HepG2 (cell line): ENCODE measurements at regions not wholly inside any gene's neighbourhood (a gene's known extent, or its start where the extent isn't known, plus 50 kb on each side); places are given as distances from the start of the nearest gene placed in this dataset.

ENCODE experiments used
- ATAC-seq: fragments of 200-7000 bp; cut with Tn5 transposase; 3 replicates; pipeline ENCODE4 v1.9.1; 2020; ENCODE audit warnings: mild to moderate bottlenecking, moderate library complexity
- BruUV-seq: library from RNA; stranded (reverse); fragments of 400-500 nt; replicated peaks from 2 replicates; lab custom pipeline; 2021; lab: Mats Ljungman, UMichigan
- CTCF ChIA-PET: fragments of 300-600 bp; formaldehyde crosslinking; extraction: SDS; loops from one replicate; lab custom pipeline; 2021; ENCODE audit warnings: low total read pairs, inconsistent platforms, low intra/inter-chr PET ratio; lab: Yijun Ruan, JAX
- POLR2A ChIA-PET: fragments of 350-600 bp; sonication (Branson Sonifier 250); formaldehyde crosslinking; loops from one replicate; lab custom pipeline; 2020; ENCODE audit warnings: antibody characterized with exemption, inconsistent platforms; lab: Yijun Ruan, JAX
- DNase-seq: peaks from one replicate; pipeline ENCODE4 v3.0.0-alpha.2; 2015; ENCODE audit warnings: low spot score
- FAIRE-seq: peaks from 3 replicates; lab custom pipeline; 2011; peaks lifted over from hg19 to GRCh38; lab: Jason Lieb, UNC
- H2AFZ ChIP-seq: one replicate; pipeline ENCODE4 v1.6.1; 2011; ENCODE audit warnings: low read length, inconsistent platforms
- H3K27ac ChIP-seq: fragments of 300-600 bp; 3 replicates; pipeline ENCODE4 v1.8.0; 2011; ENCODE audit warnings: mixed run types, mild to moderate bottlenecking, mixed read lengths, low read length, inconsistent platforms; ENCODE audit not compliant: insufficient read depth; ENCODE audit errors: extremely low read length
- H3K27me3 ChIP-seq, 2 experiments: fragments of 200-600 bp in 1 of 2; 2 replicates in 1 of 2; 3 replicates in 1 of 2; pipeline versions ENCODE4 v1.6.0 to v1.8.0; 2011; ENCODE audit warnings: low read length in 2 of 2, mild to moderate bottlenecking in 2 of 2, moderate library complexity in 2 of 2, inconsistent platforms in 1 of 2; ENCODE audit not compliant: insufficient read depth in 2 of 2, control insufficient read depth in 1 of 2
- H3K36me3 ChIP-seq, 2 experiments: fragments of 200-600 bp in 1 of 2; replicated peaks in 1 of 2; 2 replicates in 1 of 2; 3 replicates in 1 of 2; pipeline versions ENCODE4 v1.5.1 to v1.8.0; 2011; ENCODE audit warnings: low read length in 2 of 2, inconsistent platforms in 1 of 2; ENCODE audit not compliant: insufficient read depth in 2 of 2, control insufficient read depth in 1 of 2
- H3K4me1 ChIP-seq: 2 replicates; pipeline ENCODE4 v1.5.1; 2012; ENCODE audit warnings: low read length, inconsistent platforms; ENCODE audit not compliant: insufficient read depth
- H3K4me2 ChIP-seq: 2 replicates; pipeline ENCODE4 v1.6.0; 2011; ENCODE audit warnings: low read depth, low read length, inconsistent platforms
- H3K4me3 ChIP-seq, 3 experiments: fragments of 200-600 bp in 1 of 3; sonication (generic), shearing (Covaris generic) in 1 of 3; replicated peaks in 1 of 3; 2 replicates each; pipeline ENCODE4 v1.5.1; 2011 to 2016; ENCODE audit warnings: low read length in 3 of 3, inconsistent platforms in 2 of 3, low read depth in 2 of 3, mild to moderate bottlenecking in 2 of 3, control low read depth in 1 of 3, mixed read lengths in 1 of 3; ENCODE audit not compliant: insufficient read depth in 1 of 3
- H3K79me2 ChIP-seq: one replicate; pipeline ENCODE4 v1.6.1; 2011; ENCODE audit warnings: low read length, inconsistent platforms; ENCODE audit not compliant: insufficient read depth
- H3K9ac ChIP-seq: 2 replicates; pipeline ENCODE4 v1.6.0; 2011; ENCODE audit warnings: mild to moderate bottlenecking, low read depth, low read length, inconsistent platforms; ENCODE audit not compliant: insufficient read depth
- H3K9me3 ChIP-seq: 2 replicates; pipeline ENCODE4 v1.5.1; 2012; ENCODE audit warnings: mild to moderate bottlenecking, low read length
- H4K20me1 ChIP-seq: 2 replicates; pipeline ENCODE4 v1.6.0; 2011; ENCODE audit warnings: inconsistent platforms, mild to moderate bottlenecking, low read length, moderate library complexity; ENCODE audit not compliant: insufficient read depth
- ASH2L ChIP-seq: fragments of 300-600, 200-600 bp; sonication (generic); IDR thresholded peaks from 2 replicates; pipeline ENCODE4 v1.7.0; 2017; ENCODE audit warnings: low read depth, mild to moderate bottlenecking, moderate library complexity, mixed read lengths, low read length; ENCODE audit not compliant: insufficient read length
- GFI1 ChIP-seq: sonication (generic); formaldehyde crosslinking; IDR thresholded peaks from 2 replicates; pipeline ENCODE4 v1.5.0; 2020; ENCODE audit warnings: missing genetic modification reagents, mild to moderate bottlenecking, borderline replicate concordance
- HNF4A ChIP-seq: sonication (generic); formaldehyde crosslinking; IDR thresholded peaks from 2 replicates; pipeline ENCODE4 v1.4.0; 2020; ENCODE audit warnings: missing genetic modification reagents
- KDM1A ChIP-seq: IDR thresholded peaks from 2 replicates; pipeline ENCODE4 v1.6.1; 2016; ENCODE audit warnings: missing compliant biosample characterization
- NCOR1 ChIP-seq: fragments of 200-600 bp; sonication (generic); IDR thresholded peaks from 2 replicates; pipeline ENCODE4 v1.7.0; 2017; ENCODE audit warnings: antibody characterized with exemption, low read length, borderline replicate concordance
- NFE2L2 ChIP-seq: fragments of 150-350 bp; IDR thresholded peaks from 2 replicates; pipeline ENCODE4 v1.6.1; 2014; ENCODE audit warnings: low read length
- PHF8 ChIP-seq: sonication (generic); formaldehyde crosslinking; IDR thresholded peaks from 2 replicates; pipeline ENCODE4 v1.5.0; 2020; ENCODE audit warnings: missing genetic modification reagents
- SMARCE1 ChIP-seq: fragments of 450-650 bp; IDR thresholded peaks from 2 replicates; pipeline ENCODE4 v1.6.1; 2017; ENCODE audit warnings: borderline replicate concordance
- SOX13 ChIP-seq, 3 experiments: fragments of 450-650 bp in 1 of 3; sonication (generic) in 1 of 3; formaldehyde crosslinking in 1 of 3; IDR thresholded peaks in 2 of 3; conservative IDR thresholded peaks in 1 of 3; 2 replicates each; pipeline versions ENCODE4 v1.5.0 to v1.6.1; 2016 to 2020; ENCODE audit warnings: antibody characterized with exemption in 1 of 3, mild to moderate bottlenecking in 1 of 3, missing compliant biosample characterization in 1 of 3, missing genetic modification reagents in 1 of 3, moderate library complexity in 1 of 3
- SOX5 ChIP-seq: IDR thresholded peaks from 2 replicates; pipeline ENCODE4 v1.6.1; 2016; ENCODE audit warnings: borderline replicate concordance
- SOX6 ChIP-seq, 2 experiments: fragments of 450-650 bp in 1 of 2; sonication (generic) in 1 of 2; formaldehyde crosslinking in 1 of 2; IDR thresholded peaks; 2 replicates each; pipeline versions ENCODE4 v1.4.0 to v1.6.1; 2017 to 2020; ENCODE audit warnings: antibody characterized with exemption in 1 of 2, mild to moderate bottlenecking in 1 of 2, missing genetic modification reagents in 1 of 2
- ZNF24 ChIP-seq: fragments of 450-650 bp; IDR thresholded peaks from 2 replicates; pipeline ENCODE4 v1.6.1; 2017; ENCODE audit warnings: antibody characterized with exemption, mild to moderate bottlenecking
- ZNF672 ChIP-seq: sonication (generic); formaldehyde crosslinking; IDR thresholded peaks from 2 replicates; pipeline ENCODE4 v1.8.1; 2022; ENCODE audit warnings: missing genetic modification reagents
- ZNF713 ChIP-seq: sonication (generic); formaldehyde crosslinking; IDR thresholded peaks from 2 replicates; pipeline ENCODE4 v1.4.0; 2020; ENCODE audit warnings: mild to moderate bottlenecking, missing genetic modification reagents
- ZNF790 ChIP-seq: sonication (generic); formaldehyde crosslinking; IDR thresholded peaks from 2 replicates; pipeline ENCODE4 v1.8.0; 2022; ENCODE audit warnings: missing genetic modification reagents, mild to moderate bottlenecking, borderline replicate concordance
- WGBS: methylation state at CpG from one replicate; pipeline ENCODE4 v1.1.6; 2017; ENCODE audit warnings: low lambda C conversion rate; 5-methylcytosine and 5-hydroxymethylcytosine counted together
- in situ Hi-C: cut with HindIII; loops from 2 replicates; pipeline ENCODE4 v1.10.0; 2017; ENCODE audit warnings: low pct_unique_long_range_greater_than_20kb; ENCODE audit not compliant: extremely low pct_ligation_motif_present
- intact Hi-C: fragments of 100-400 bp; cut with micrococcal nuclease; formaldehyde crosslinking; loops from one replicate; pipeline ENCODE4 v1.10.0; 2022; ENCODE audit not compliant: unreplicated experiment
- TF ChIP-seq, protein P1 (sequence below): sonication (generic); formaldehyde crosslinking; IDR thresholded peaks from 2 replicates; pipeline ENCODE4 v1.4.0; 2020; ENCODE audit warnings: missing genetic modification reagents
- TF ChIP-seq, protein P2 (sequence below), 2 experiments: sonication (generic) in 1 of 2; formaldehyde crosslinking in 1 of 2; IDR thresholded peaks; 2 replicates each; pipeline versions ENCODE4 v1.5.1 to v1.6.1; 2011 to 2020; ENCODE audit warnings: borderline replicate concordance in 1 of 2, low read depth in 1 of 2, low read length in 1 of 2, mild to moderate bottlenecking in 1 of 2, missing genetic modification reagents in 1 of 2, moderate library complexity in 1 of 2
- TF ChIP-seq, protein P3 (sequence below): sonication (generic); formaldehyde crosslinking; IDR thresholded peaks from 2 replicates; pipeline ENCODE4 v1.4.0; 2020; ENCODE audit warnings: missing genetic modification reagents, borderline replicate concordance

DNA sequence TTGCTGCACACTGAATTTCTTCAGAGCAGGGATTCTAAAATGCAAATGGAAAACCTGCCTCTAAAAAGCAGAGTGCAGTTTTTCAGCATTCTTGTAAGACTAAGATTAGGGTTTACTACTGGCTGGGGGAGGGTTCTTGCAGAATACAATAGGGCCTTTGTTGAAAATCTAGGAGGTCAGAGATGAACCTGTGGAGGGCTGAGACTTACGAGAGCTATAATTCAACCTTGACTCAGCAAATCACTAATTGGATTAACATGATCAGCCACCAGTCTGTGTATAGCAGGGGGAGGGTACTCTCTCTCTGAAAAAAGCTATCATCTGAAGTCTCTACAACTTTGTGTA, 92.6 kb upstream of the HIF1A start:
- Histone ChIP-seq H3K4me1 (peaks cover 64% of the 10 kb centered on the region), H3K9ac (peak overlapping the region; percentile 44; the same call in 1 of the 2 replicates), H2AFZ (no peak overlapping the region), H3K4me2 (peak overlapping the region; percentile 69), H3K27ac (peak overlapping the region; percentile 80), H3K9me3 (no peaks in the 10 kb centered on the region), H3K36me3 (no peaks in the 10 kb centered on the region), H3K79me2 (no peaks in the 10 kb centered on the region), H4K20me1 (no peaks in the 10 kb centered on the region), H3K27me3 (no peaks in the 10 kb centered on the region), H3K4me3 (peak overlapping the region; percentile 14 to 32 (median 28); a peak in 4 of 6 replicates)
- DNase-seq: peak; percentile 79
- ChIA-PET CTCF (no interaction called here), POLR2A (interaction anchor here (0.6 to 3.3 kb wide), 13 partner anchors 13 to 159 kb away, joined by 3 to 32 read pairs (median 4); partner anchors contain the start of genes HIF1A and SNAPC1)
- BruUV-seq: no TSS peak
- FAIRE-seq: peak; percentile 12
- in situ Hi-C loops: loop anchor here (10.0 kb wide), 1 partner anchor 92 kb away; the partner anchor contains the start of gene HIF1A
- intact Hi-C loops: loop anchor here (2.0 kb wide), 1 partner anchor 142 kb away; no protein-coding TSS in a partner anchor
- 0% methylated on average over 1 of the region's 1 CpG for WGBS
- peak; percentile 82 for ATAC-seq
- TF ChIP-seq NCOR1 (peak; percentile 53; the same call in 1 of the 2 replicates), KDM1A (CRISPR knock-in tag) (no peak), NFE2L2 (0 out of 2 replicates have a peak, but pooled peaks have one; percentile 30), HNF4A (CRISPR knock-in tag) (peak; percentile 20; the same call in 1 of the 2 replicates), GFI1 (CRISPR knock-in tag) (peak; percentile 54; the same call in 1 of the 2 replicates), SMARCE1 (no peak), ASH2L (peak; percentile 26), ZNF24 (no peak), ZNF672 (CRISPR knock-in tag) (no peak), ZNF790 (CRISPR knock-in tag) (no peak), SOX6 (IDR thresholded peaks at IDR 0.05) (no peak), SOX6 (CRISPR knock-in tag; IDR thresholded peaks at IDR 0.05) (peak; percentile 64), SOX13 (IDR thresholded peaks at IDR 0.05) (no peak), SOX13 (CRISPR knock-in tag; conservative IDR thresholded peaks at IDR 0.05 in 1 of 2, IDR thresholded peaks at IDR 0.05 in 1 of 2) (peak in 1 of 2 experiments; percentile 37; a peak in 1 of 4 replicates), SOX5 (CRISPR knock-in tag) (peak; percentile 23; the same call in 1 of the 2 replicates), ZNF713 (CRISPR knock-in tag) (no peak), PHF8 (CRISPR knock-in tag) (no peak)
- TF ChIP-seq, protein P1, sequence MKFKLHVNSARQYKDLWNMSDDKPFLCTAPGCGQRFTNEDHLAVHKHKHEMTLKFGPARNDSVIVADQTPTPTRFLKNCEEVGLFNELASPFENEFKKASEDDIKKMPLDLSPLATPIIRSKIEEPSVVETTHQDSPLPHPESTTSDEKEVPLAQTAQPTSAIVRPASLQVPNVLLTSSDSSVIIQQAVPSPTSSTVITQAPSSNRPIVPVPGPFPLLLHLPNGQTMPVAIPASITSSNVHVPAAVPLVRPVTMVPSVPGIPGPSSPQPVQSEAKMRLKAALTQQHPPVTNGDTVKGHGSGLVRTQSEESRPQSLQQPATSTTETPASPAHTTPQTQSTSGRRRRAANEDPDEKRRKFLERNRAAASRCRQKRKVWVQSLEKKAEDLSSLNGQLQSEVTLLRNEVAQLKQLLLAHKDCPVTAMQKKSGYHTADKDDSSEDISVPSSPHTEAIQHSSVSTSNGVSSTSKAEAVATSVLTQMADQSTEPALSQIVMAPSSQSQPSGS: 0 out of 2 replicates have a peak, but pooled peaks have one; percentile 15
- TF ChIP-seq, protein P2, sequence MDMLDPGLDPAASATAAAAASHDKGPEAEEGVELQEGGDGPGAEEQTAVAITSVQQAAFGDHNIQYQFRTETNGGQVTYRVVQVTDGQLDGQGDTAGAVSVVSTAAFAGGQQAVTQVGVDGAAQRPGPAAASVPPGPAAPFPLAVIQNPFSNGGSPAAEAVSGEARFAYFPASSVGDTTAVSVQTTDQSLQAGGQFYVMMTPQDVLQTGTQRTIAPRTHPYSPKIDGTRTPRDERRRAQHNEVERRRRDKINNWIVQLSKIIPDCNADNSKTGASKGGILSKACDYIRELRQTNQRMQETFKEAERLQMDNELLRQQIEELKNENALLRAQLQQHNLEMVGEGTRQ (IDR thresholded peaks at IDR 0.05; ENCODE audit: low read depth, low read length): no peak
- TF ChIP-seq, protein P2 (CRISPR knock-in tag; IDR thresholded peaks at IDR 0.05; ENCODE audit: borderline replicate concordance): no peak
- TF ChIP-seq, protein P3, sequence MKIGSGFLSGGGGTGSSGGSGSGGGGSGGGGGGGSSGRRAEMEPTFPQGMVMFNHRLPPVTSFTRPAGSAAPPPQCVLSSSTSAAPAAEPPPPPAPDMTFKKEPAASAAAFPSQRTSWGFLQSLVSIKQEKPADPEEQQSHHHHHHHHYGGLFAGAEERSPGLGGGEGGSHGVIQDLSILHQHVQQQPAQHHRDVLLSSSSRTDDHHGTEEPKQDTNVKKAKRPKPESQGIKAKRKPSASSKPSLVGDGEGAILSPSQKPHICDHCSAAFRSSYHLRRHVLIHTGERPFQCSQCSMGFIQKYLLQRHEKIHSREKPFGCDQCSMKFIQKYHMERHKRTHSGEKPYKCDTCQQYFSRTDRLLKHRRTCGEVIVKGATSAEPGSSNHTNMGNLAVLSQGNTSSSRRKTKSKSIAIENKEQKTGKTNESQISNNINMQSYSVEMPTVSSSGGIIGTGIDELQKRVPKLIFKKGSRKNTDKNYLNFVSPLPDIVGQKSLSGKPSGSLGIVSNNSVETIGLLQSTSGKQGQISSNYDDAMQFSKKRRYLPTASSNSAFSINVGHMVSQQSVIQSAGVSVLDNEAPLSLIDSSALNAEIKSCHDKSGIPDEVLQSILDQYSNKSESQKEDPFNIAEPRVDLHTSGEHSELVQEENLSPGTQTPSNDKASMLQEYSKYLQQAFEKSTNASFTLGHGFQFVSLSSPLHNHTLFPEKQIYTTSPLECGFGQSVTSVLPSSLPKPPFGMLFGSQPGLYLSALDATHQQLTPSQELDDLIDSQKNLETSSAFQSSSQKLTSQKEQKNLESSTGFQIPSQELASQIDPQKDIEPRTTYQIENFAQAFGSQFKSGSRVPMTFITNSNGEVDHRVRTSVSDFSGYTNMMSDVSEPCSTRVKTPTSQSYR (CRISPR knock-in tag): peak; percentile 75
